ENCODE measurements at regions not wholly inside any gene's neighbourhood (a gene's known extent, or its start where the extent isn't known, plus 50 kb on each side); places are given as distances from the start of the nearest gene placed in this dataset.
A peak's percentile ranks its signal among the peaks of the same experiment; 100 is the strongest.

DNA sequence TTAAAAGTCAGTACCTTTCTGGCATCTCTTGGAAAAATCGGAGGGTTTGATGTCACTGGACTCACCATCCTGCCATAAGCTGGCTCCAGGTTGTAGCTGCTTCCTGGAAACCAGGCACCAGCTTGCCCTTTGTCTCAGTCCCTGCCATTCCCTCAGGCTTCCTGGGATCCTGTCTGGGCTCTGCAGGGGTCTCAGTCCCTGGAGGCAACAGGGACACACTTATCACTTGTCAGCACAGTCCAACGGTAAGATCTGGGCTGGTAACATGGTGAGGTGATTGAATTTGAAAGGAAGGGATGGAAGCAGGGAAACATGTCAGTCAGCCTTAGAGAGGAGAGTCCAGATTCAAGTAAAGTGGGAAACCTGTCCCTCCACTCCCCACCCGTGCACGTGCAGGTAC, 147.6 kb upstream of the ECI2 start:
- H3K27me3 ChIP-seq (ENCODE audit: control insufficient read depth, insufficient read depth, low read length, poor library complexity, severe bottlenecking), result peaks cover 19% of the 10 kb centered on the region
- H3K9me3 ChIP-seq (ENCODE audit: control insufficient read depth, low read length), result no peaks in the 10 kb centered on the region
- peaks cover 13% of the 10 kb centered on the region for H3K4me1 ChIP-seq (ENCODE audit: control insufficient read depth, insufficient read depth, low read length)
- H3K27ac ChIP-seq (ENCODE audit: insufficient read depth, low read depth, low read length, poor library complexity, severe bottlenecking), result no peak overlapping the region
- no peaks in the 10 kb centered on the region for H3K36me3 ChIP-seq (ENCODE audit: control insufficient read depth, insufficient read depth, low read length)
- 73 to 75% methylated on average over 4 of the region's 4 CpGs for WGBS, 2 experiments
- no peak overlapping the region for H3K4me3 ChIP-seq (ENCODE audit: insufficient read depth, low read depth, low read length)

DNA sequence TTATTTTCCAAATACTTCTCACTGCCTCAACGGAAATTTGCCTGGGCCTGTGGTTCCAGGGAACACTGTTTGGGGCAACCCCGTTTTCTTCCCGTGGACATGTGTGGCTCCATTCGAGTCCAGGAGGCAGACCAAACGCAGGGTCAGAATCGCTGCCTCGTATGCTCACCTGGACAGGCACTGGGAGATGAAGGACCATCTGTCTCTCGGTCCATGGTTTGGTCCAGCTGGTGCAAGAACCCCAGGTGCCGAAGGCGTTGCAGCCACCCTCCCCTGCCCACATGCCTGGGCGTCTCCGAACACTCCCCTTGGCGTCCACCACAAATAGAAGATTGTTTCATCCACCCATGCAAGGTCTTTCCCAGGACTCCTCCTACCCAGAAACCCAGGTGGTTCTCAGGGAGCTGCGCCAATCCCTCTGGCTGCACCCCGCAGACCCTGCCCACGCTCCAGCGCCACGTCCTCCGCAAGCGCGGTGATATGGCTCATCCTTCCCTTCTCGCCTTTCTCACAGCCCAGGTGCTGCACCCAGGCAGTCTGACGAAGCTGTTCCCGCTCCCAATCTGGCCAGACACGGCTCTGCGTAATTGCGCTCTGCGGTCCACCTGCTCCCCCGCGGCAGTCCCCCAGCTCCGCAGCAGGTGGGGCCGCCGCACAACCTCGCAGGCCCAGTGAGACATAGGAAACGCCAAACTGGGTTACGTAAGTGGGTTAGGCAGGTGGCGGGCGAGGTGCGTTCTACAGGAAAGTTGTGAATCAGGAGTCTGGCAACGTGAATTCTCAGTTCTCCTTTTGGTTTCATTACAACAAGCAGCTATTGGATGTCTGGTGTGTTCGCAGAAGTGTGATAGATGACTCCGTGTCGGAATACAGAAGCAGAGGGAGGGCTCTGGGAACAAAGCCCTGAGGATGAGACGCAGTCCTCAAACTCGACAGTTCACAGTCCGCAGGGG, 146.2 kb upstream of the ECI2 start:
- 64 to 71% methylated on average over 45 of the region's 46 CpGs for WGBS, 2 experiments
- Histone ChIP-seq H3K9me3 (ENCODE audit: control insufficient read depth, low read length) (no peaks in the 10 kb centered on the region), H3K36me3 (ENCODE audit: control insufficient read depth, insufficient read depth, low read length) (no peaks in the 10 kb centered on the region), H3K4me1 (ENCODE audit: control insufficient read depth, insufficient read depth, low read length) (no peaks in the 10 kb centered on the region), H3K27ac (ENCODE audit: insufficient read depth, low read depth, low read length, poor library complexity, severe bottlenecking) (no peak overlapping the region), H3K27me3 (ENCODE audit: control insufficient read depth, insufficient read depth, low read length, poor library complexity, severe bottlenecking) (peaks cover 19% of the 10 kb centered on the region), H3K4me3 (ENCODE audit: insufficient read depth, low read depth, low read length) (peak overlapping the region; percentile 16)

DNA sequence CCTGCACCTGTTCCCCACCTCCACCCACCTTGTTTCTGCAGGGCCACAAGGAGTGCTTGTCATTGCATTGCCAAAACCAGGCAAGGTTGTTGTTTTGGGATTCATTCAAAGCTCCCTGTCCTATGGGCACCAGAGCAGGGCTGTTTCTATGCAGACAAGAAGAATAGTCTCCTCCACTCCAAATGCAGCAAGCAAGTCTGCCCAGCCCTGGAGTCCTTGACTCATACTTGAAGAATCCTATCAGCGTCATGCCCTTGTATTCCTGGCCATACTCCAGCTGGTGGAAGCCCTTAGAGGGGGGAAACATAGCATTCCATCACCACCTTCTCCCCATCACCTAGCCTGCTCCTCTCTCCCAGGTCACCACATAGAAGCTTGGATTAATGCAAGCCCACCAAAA, 145.3 kb upstream of the ECI2 start:
- Histone ChIP-seq H3K36me3 (ENCODE audit: control insufficient read depth, insufficient read depth, low read length) (no peaks in the 10 kb centered on the region), H3K27me3 (ENCODE audit: control insufficient read depth, insufficient read depth, low read length, poor library complexity, severe bottlenecking) (peaks cover 19% of the 10 kb centered on the region), H3K9me3 (ENCODE audit: control insufficient read depth, low read length) (no peaks in the 10 kb centered on the region), H3K4me3 (ENCODE audit: insufficient read depth, low read depth, low read length) (no peak overlapping the region), H3K4me1 (ENCODE audit: control insufficient read depth, insufficient read depth, low read length) (no peaks in the 10 kb centered on the region), H3K27ac (ENCODE audit: insufficient read depth, low read depth, low read length, poor library complexity, severe bottlenecking) (no peak overlapping the region)
- 88 to 96% methylated on average over 1 of the region's 1 CpG for WGBS, 2 experiments

DNA sequence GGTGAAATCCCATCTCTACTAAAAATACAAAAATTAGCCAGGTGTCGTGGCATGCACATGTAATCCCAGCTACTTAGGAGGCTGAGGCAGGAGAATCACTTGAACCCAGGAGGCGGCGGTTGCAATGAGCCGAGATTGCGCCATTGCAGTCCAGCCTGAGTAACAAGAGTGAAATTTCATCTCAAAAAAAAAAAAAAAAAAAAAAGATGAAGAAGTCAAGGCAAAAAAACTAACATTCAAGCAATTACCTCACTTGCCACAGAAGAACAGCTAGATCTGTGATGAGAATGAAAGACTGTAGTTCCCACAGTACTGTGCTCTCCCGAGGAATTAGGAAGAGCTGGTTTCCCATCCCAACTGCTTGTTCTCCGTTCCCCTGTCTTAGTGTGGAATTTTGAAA, 144.7 kb upstream of the ECI2 start:
- Histone ChIP-seq H3K27ac (ENCODE audit: insufficient read depth, low read depth, low read length, poor library complexity, severe bottlenecking) (no peak overlapping the region), H3K4me1 (ENCODE audit: control insufficient read depth, insufficient read depth, low read length) (no peaks in the 10 kb centered on the region), H3K36me3 (ENCODE audit: control insufficient read depth, insufficient read depth, low read length) (no peaks in the 10 kb centered on the region), H3K27me3 (ENCODE audit: control insufficient read depth, insufficient read depth, low read length, poor library complexity, severe bottlenecking) (peaks cover 19% of the 10 kb centered on the region), H3K9me3 (ENCODE audit: control insufficient read depth, low read length) (no peaks in the 10 kb centered on the region), H3K4me3 (ENCODE audit: insufficient read depth, low read depth, low read length) (no peak overlapping the region)
- 93 to 94% methylated on average over 7 of the region's 7 CpGs for WGBS, 2 experiments

GRCh38 chr6:4274382-4275082, 139.2 kb upstream of the ECI2 start:
- WGBS, 2 experiments, result 57 to 74% methylated on average over 1 to 2 of the region's 2 CpGs
- Histone ChIP-seq H3K9me3 (ENCODE audit: control insufficient read depth, low read length) (no peaks in the 10 kb centered on the region), H3K4me1 (ENCODE audit: control insufficient read depth, insufficient read depth, low read length) (no peaks in the 10 kb centered on the region), H3K27me3 (ENCODE audit: control insufficient read depth, insufficient read depth, low read length, poor library complexity, severe bottlenecking) (no peaks in the 10 kb centered on the region), H3K36me3 (ENCODE audit: control insufficient read depth, insufficient read depth, low read length) (no peaks in the 10 kb centered on the region), H3K27ac (ENCODE audit: insufficient read depth, low read depth, low read length, poor library complexity, severe bottlenecking) (no peak overlapping the region), H3K4me3 (ENCODE audit: insufficient read depth, low read depth, low read length) (no peak overlapping the region)

DNA sequence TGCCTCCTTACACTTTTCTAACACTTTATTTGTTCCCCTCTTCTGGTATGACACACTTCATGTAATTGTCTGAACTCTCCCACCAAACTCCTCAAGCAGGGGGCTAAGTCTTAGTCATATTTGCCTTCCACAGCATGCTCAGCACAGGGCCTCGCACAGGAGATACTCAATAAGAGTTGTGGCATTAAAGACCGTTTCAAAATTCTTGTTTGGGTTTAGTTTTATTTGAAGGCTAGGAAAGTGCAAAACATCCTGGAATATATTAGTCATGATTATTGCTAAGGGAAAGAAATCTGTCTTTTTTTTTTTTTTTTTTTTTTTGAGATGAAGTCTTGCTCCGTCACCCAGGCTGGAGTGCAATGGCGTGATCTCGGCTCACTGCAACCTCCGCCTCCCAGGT, 137.6 kb upstream of the ECI2 start:
- no peaks in the 10 kb centered on the region for H3K27me3 ChIP-seq (ENCODE audit: control insufficient read depth, insufficient read depth, low read length, poor library complexity, severe bottlenecking)
- H3K9me3 ChIP-seq (ENCODE audit: control insufficient read depth, low read length), result no peaks in the 10 kb centered on the region
- no peak overlapping the region for H3K27ac ChIP-seq (ENCODE audit: insufficient read depth, low read depth, low read length, poor library complexity, severe bottlenecking)
- 94 to 96% methylated on average over 6 of the region's 6 CpGs for WGBS, 2 experiments
- H3K4me3 ChIP-seq (ENCODE audit: insufficient read depth, low read depth, low read length), result no peak overlapping the region
- no peaks in the 10 kb centered on the region for H3K4me1 ChIP-seq (ENCODE audit: control insufficient read depth, insufficient read depth, low read length)
- no peaks in the 10 kb centered on the region for H3K36me3 ChIP-seq (ENCODE audit: control insufficient read depth, insufficient read depth, low read length)

DNA sequence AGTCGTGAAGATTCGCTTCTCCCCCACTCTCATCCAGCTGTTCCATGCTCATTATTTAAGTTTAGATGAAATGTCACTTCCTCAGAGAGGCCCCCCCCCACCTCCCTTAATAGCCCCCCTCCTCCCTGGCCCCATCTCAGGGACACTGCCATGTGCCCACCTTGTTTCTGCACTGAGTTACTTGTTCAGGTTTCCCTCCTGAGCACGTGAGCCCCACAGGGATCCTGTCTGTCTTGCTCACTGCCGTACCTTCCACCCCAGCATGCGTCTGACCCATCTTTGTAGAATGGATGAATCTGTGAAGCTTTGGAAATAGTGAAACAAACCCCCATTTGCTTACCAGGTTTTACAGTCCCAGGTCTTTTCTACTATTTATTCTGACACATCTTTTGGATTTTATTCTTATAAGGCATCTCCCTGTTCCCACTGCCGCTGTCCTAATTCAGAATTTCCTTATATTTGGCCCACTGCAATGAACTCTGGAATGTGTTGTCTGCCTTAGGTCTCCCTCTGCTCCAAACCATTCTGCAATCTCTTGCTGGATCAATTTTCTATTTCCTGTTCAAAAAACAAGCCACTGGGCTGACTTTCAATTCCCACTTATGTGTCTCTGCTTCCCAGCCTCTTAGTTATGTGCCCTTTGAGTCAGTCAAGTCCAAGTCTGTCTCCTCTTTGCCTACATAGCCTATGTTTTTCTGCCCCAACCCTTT, 136.5 kb upstream of the ECI2 start:
- Histone ChIP-seq H3K36me3 (ENCODE audit: control insufficient read depth, insufficient read depth, low read length) (no peaks in the 10 kb centered on the region), H3K4me3 (ENCODE audit: insufficient read depth, low read depth, low read length) (no peak overlapping the region), H3K27ac (ENCODE audit: insufficient read depth, low read depth, low read length, poor library complexity, severe bottlenecking) (no peak overlapping the region), H3K9me3 (ENCODE audit: control insufficient read depth, low read length) (no peaks in the 10 kb centered on the region), H3K27me3 (ENCODE audit: control insufficient read depth, insufficient read depth, low read length, poor library complexity, severe bottlenecking) (no peaks in the 10 kb centered on the region), H3K4me1 (ENCODE audit: control insufficient read depth, insufficient read depth, low read length) (no peaks in the 10 kb centered on the region)
- WGBS, 2 experiments, result 92 to 93% methylated on average over 6 of the region's 6 CpGs

DNA sequence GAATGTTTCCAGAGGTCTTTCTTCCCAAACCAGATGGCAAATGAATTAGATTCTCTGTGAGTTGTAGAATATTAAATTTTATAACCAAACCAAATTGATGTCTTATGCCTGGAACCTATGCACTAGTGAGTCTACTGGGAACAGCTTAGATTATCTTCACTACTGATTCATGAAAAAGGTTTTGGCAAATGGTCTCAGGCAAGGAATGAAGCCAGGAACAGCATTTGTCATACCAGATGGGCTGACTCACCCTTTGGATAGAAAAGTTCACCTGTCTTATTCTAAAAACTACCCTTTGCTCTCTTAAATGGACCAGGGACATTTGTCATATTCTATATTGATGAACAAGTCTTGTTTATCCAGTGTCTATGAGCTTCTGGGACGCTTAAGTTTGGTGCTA, 135.4 kb upstream of the ECI2 start:
- Histone ChIP-seq H3K9me3 (ENCODE audit: control insufficient read depth, low read length) (no peaks in the 10 kb centered on the region), H3K4me3 (ENCODE audit: insufficient read depth, low read depth, low read length) (no peak overlapping the region), H3K4me1 (ENCODE audit: control insufficient read depth, insufficient read depth, low read length) (no peaks in the 10 kb centered on the region), H3K27me3 (ENCODE audit: control insufficient read depth, insufficient read depth, low read length, poor library complexity, severe bottlenecking) (no peaks in the 10 kb centered on the region), H3K36me3 (ENCODE audit: control insufficient read depth, insufficient read depth, low read length) (no peaks in the 10 kb centered on the region), H3K27ac (ENCODE audit: insufficient read depth, low read depth, low read length, poor library complexity, severe bottlenecking) (no peak overlapping the region)
- WGBS, 2 experiments, result 83 to 90% methylated on average over 1 of the region's 1 CpG

DNA sequence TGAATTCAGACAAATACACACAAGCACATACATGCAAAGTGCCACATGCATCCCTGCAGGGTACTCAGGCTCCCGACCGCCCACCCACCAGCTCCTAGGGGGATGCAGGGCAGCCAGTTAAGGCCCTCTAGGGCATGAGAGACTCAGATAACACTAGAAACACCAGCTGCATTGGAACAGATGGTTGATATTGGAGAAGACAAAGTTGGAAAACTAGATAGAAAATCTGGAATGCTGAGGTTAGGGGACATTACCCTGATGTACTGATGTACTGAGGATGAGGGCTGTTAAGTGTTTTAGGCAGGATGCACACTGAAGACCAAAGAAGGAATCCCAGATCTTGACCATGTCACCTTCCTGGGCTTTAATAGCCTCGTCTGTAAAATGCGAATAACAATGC, 134.6 kb upstream of the ECI2 start:
- H3K27me3 ChIP-seq (ENCODE audit: control insufficient read depth, insufficient read depth, low read length, poor library complexity, severe bottlenecking), result no peaks in the 10 kb centered on the region
- no peaks in the 10 kb centered on the region for H3K9me3 ChIP-seq (ENCODE audit: control insufficient read depth, low read length)
- 85 to 98% methylated on average over 4 of the region's 4 CpGs for WGBS, 2 experiments
- H3K4me1 ChIP-seq (ENCODE audit: control insufficient read depth, insufficient read depth, low read length), result no peaks in the 10 kb centered on the region
- H3K4me3 ChIP-seq (ENCODE audit: insufficient read depth, low read depth, low read length), result no peak overlapping the region
- no peak overlapping the region for H3K27ac ChIP-seq (ENCODE audit: insufficient read depth, low read depth, low read length, poor library complexity, severe bottlenecking)
- H3K36me3 ChIP-seq (ENCODE audit: control insufficient read depth, insufficient read depth, low read length), result no peaks in the 10 kb centered on the region

GRCh38 chr6:4268171-4268570, 132.8 kb upstream of the ECI2 start:
- Histone ChIP-seq H3K9me3 (ENCODE audit: control insufficient read depth, low read length) (no peaks in the 10 kb centered on the region), H3K27ac (ENCODE audit: insufficient read depth, low read depth, low read length, poor library complexity, severe bottlenecking) (no peak overlapping the region), H3K4me1 (ENCODE audit: control insufficient read depth, insufficient read depth, low read length) (no peaks in the 10 kb centered on the region), H3K36me3 (ENCODE audit: control insufficient read depth, insufficient read depth, low read length) (no peaks in the 10 kb centered on the region), H3K27me3 (ENCODE audit: control insufficient read depth, insufficient read depth, low read length, poor library complexity, severe bottlenecking) (no peaks in the 10 kb centered on the region), H3K4me3 (ENCODE audit: insufficient read depth, low read depth, low read length) (no peak overlapping the region)
- WGBS, 2 experiments, result 90 to 91% methylated on average over 2 of the region's 2 CpGs

Data from ectodermal cell (in vitro differentiated cells).